Thyroid gland (tissue), 4 donors: ENCODE measurements at regions not wholly inside any gene's neighbourhood (a gene's known extent, or its start where the extent isn't known, plus 50 kb on each side); places are given as distances from the start of the nearest gene placed in this dataset.

Source experiments
- DNase-seq, 2 donors: peaks; one replicate each; pipeline ENCODE4 v3.0.0-alpha.2; 2019
- H3K27ac ChIP-seq, 3 donors: fragments of 200-600 bp; sonication (generic); 1 replicate in 2 of 3; 2 replicates in 1 of 3; pipeline ENCODE4 v1.5.1; 2016 to 2019; ENCODE audit warnings: mild to moderate bottlenecking in 1 of 3, moderate library complexity in 1 of 3
- H3K27me3 ChIP-seq: fragments of 200-600 bp; sonication (generic); one replicate; pipeline ENCODE4 v1.5.1; 2019
- H3K36me3 ChIP-seq, 2 donors: fragments of 200-600 bp; sonication (generic); one replicate each; pipeline ENCODE4 v1.5.1; 2016 to 2019
- H3K4me1 ChIP-seq, 2 donors: fragments of 200-600 bp; sonication (generic); one replicate each; pipeline ENCODE4 v1.5.1; 2017 to 2019
- H3K4me3 ChIP-seq, 3 donors: fragments of 200-600 bp; sonication (generic); replicated peaks in 1 of 3; 1 replicate in 2 of 3; 2 replicates in 1 of 3; pipeline ENCODE4 v1.5.1; 2016; ENCODE audit warnings: mild to moderate bottlenecking in 1 of 3
- H3K9me3 ChIP-seq: fragments of 200-600 bp; sonication (generic); one replicate; pipeline ENCODE4 v1.5.1; 2017
- CTCF ChIP-seq, 6 experiments: fragments of 200-600 bp in 3 of 6; fragments of 450-650 bp in 3 of 6; sonication (generic) in 3 of 6; IDR thresholded peaks; one replicate each; pipeline ENCODE4 v1.5.1; 2016 to 2019; ENCODE audit warnings: antibody characterized with exemption in 6 of 6, mild to moderate bottlenecking in 2 of 6, inconsistent platforms in 1 of 6, moderate library complexity in 1 of 6
- POLR2A ChIP-seq, 2 donors: fragments of 450-650 bp; IDR thresholded peaks; one replicate each; pipeline ENCODE4 v1.6.1; 2017; ENCODE audit warnings: antibody characterized with exemption in 2 of 2, mild to moderate bottlenecking in 2 of 2, moderate library complexity in 1 of 2
- WGBS, 2 donors: methylation state at CpG; one replicate each; pipeline ENCODE4 v1.1.5; 2017; 5-methylcytosine and 5-hydroxymethylcytosine counted together
- intact Hi-C: fragments of 100-400 bp; cut with DNase I; formaldehyde crosslinking; loops from one replicate; pipeline ENCODE4 v1.15.1; 2023

- H3K36me3 ChIP-seq, result no peaks in the 10 kb centered on the region
- H3K4me1 ChIP-seq, result no peaks in the 10 kb centered on the region
- no peaks in the 10 kb centered on the region for H3K9me3 ChIP-seq
- DNase-seq, result no peak
- no peak overlapping the region for H3K27ac ChIP-seq
- 60 to 66% methylated on average over 6 of the region's 6 CpGs for WGBS, 2 donors
- intact Hi-C loops, result no loop called here
- H3K27me3 ChIP-seq, result no peaks in the 10 kb centered on the region
- no peak overlapping the region for H3K4me3 ChIP-seq
- TF ChIP-seq CTCF (IDR thresholded peaks at IDR 0.05) (no peak), POLR2A (IDR thresholded peaks at IDR 0.05) (no peak)
These were observed 216.5 kb downstream of the TMEM114 start for GRCh38 chr16:8373676-8374431.

DNA sequence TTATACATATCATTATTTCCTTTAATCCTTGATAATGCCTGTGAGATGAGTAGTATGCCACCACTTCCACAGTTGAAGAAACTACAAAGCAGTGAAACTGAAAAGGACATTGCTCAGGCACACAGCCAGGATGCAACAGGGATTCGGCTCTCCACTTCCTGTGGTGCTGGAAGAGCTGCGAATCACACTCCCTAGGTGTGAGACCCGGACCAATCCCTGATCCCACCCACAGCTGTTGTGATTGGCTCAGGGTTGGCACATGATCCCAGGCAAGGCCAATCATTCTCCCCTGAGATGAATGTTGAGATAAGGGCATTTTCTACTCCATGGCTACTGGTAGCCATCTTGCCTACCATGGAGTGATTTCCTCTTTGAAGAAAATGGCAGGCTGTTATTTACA lies 218.2 kb downstream of the TMEM114 start:
- intact Hi-C loops, result no loop called here
- Histone ChIP-seq H3K27me3 (no peaks in the 10 kb centered on the region), H3K4me3 (no peak overlapping the region), H3K9me3 (no peaks in the 10 kb centered on the region), H3K36me3 (no peaks in the 10 kb centered on the region), H3K4me1 (no peaks in the 10 kb centered on the region), H3K27ac (no peak overlapping the region)
- no peak for DNase-seq
- 74 to 92% methylated on average over 2 to 3 of the region's 3 CpGs for WGBS, 2 donors
- TF ChIP-seq CTCF (IDR thresholded peaks at IDR 0.05), result no peak
- no peak for TF ChIP-seq POLR2A (IDR thresholded peaks at IDR 0.05)

DNA sequence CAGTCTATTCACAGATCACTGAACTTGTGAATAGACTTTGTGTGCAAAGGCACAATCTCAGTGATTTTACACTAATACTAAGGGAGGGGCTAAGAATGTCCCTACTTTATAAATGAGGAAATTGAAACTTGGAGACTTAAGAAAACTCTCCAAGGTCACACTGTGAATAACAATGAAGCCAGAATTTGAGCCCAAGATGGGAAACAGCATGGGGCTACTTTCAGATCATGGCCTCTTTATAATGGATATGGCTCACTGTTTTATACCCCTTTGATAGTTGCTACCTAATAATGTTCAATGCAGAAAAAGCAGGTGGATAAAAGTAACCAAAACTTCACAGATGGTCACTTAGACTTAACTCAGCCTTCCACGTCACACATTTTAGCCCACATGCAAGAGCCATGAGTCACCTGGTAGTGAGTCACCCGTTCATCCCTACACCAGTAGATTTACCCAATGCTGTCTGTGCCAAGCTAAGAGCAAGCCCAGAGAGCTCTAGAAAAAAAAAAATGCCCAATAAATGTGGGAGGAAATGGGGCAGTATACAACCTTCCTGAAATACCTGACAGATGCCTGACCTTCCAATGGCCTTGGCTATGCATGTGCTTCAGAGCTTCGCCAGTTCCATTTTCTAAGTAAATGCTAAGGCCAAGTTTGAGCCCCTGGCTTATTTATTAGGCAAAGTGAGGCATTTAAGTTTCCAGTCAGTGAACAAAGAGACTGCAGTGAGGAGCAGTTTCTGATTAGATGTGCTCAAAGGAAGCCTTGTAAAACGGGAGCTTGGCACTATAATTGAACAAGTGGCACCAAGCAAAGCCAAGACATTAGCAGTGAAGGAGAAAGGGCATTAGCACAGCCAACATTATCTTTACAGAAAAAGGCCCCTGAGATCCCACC lies 219.7 kb downstream of the TMEM114 start:
- WGBS, 2 donors, result 85 to 89% methylated on average over 4 of the region's 4 CpGs
- H3K27me3 ChIP-seq, result no peaks in the 10 kb centered on the region
- TF ChIP-seq CTCF (IDR thresholded peaks at IDR 0.05), result no peak
- TF ChIP-seq POLR2A (IDR thresholded peaks at IDR 0.05), result no peak

GRCh38 chr16:8358937-8359336 lies 231.4 kb downstream of the TMEM114 start:
- Histone ChIP-seq H3K27ac (no peak overlapping the region), H3K4me1 (no peaks in the 10 kb centered on the region), H3K4me3 (no peak overlapping the region), H3K9me3 (no peaks in the 10 kb centered on the region), H3K36me3 (no peaks in the 10 kb centered on the region), H3K27me3 (no peaks in the 10 kb centered on the region)
- intact Hi-C loops, result no loop called here
- WGBS, 2 donors, result 69 to 70% methylated on average over 8 of the region's 8 CpGs
- DNase-seq, result no peak
- no peak for TF ChIP-seq CTCF (IDR thresholded peaks at IDR 0.05)
- no peak for TF ChIP-seq POLR2A (IDR thresholded peaks at IDR 0.05)

More for the DNA sequence above, 219.7 kb downstream of the TMEM114 start:
- H3K4me3 ChIP-seq, result no peak overlapping the region
- H3K36me3 ChIP-seq, result no peaks in the 10 kb centered on the region
- no peak for DNase-seq
- H3K27ac ChIP-seq, result no peak overlapping the region
- no peaks in the 10 kb centered on the region for H3K9me3 ChIP-seq
- no peaks in the 10 kb centered on the region for H3K4me1 ChIP-seq
- intact Hi-C loops, result no loop called here

- Histone ChIP-seq H3K4me1 (no peaks in the 10 kb centered on the region), H3K36me3 (no peaks in the 10 kb centered on the region), H3K27ac (no peak overlapping the region), H3K9me3 (no peaks in the 10 kb centered on the region), H3K4me3 (no peak overlapping the region), H3K27me3 (no peaks in the 10 kb centered on the region)
- WGBS, 2 donors, result 15 to 30% methylated on average over 5 of the region's 5 CpGs
- DNase-seq, result no peak
- no peak for TF ChIP-seq POLR2A (IDR thresholded peaks at IDR 0.05)
- TF ChIP-seq CTCF (IDR thresholded peaks at IDR 0.05), result no peak
- intact Hi-C loops, result no loop called here
These were observed 234.6 kb downstream of the TMEM114 start for GRCh38 chr16:8355675-8356074.
